T-helper 1 cell treated with Interleukin-12 subunit alpha and Interleukin-12 subunit beta and Interleukin-4 antibody, amounts not matched to agents 30 μg/mL and 1 μg/mL, for 36 hours (primary cell): ENCODE measurements at regions not wholly inside any gene's neighbourhood (a gene's known extent, or its start where the extent isn't known, plus 50 kb on each side); places are given as distances from the start of the nearest gene placed in this dataset.

Experiments used
- H3K27ac Mint-ChIP-seq: one replicate; pipeline ENCODE4 v1.8.0; 2021; ENCODE audit warnings: mild to moderate bottlenecking, mixed read lengths
- H3K27me3 Mint-ChIP-seq: one replicate; pipeline ENCODE4 v1.8.0; 2021; ENCODE audit warnings: low read depth, mixed read lengths
- H3K36me3 Mint-ChIP-seq: one replicate; pipeline ENCODE4 v1.8.0; 2021; ENCODE audit warnings: low read depth, mixed read lengths
- H3K4me1 Mint-ChIP-seq: one replicate; pipeline ENCODE4 v1.8.0; 2021; ENCODE audit warnings: low read depth, mixed read lengths
- H3K4me3 Mint-ChIP-seq: one replicate; pipeline ENCODE4 v1.8.0; 2021; ENCODE audit warnings: mild to moderate bottlenecking, moderate library complexity, mixed read lengths
- H3K9me3 Mint-ChIP-seq: one replicate; pipeline ENCODE4 v1.8.0; 2021; ENCODE audit warnings: mixed read lengths

GRCh38 chr12:115708801-115709200, 568.7 kb downstream of the MED13L start:
- Mint-ChIP-seq H3K27me3 (no peaks in the 10 kb centered on the region), H3K36me3 (no peaks in the 10 kb centered on the region), H3K9me3 (peaks cover 9% of the 10 kb centered on the region), H3K27ac (no peak overlapping the region), H3K4me1 (no peaks in the 10 kb centered on the region), H3K4me3 (no peak overlapping the region)

DNA sequence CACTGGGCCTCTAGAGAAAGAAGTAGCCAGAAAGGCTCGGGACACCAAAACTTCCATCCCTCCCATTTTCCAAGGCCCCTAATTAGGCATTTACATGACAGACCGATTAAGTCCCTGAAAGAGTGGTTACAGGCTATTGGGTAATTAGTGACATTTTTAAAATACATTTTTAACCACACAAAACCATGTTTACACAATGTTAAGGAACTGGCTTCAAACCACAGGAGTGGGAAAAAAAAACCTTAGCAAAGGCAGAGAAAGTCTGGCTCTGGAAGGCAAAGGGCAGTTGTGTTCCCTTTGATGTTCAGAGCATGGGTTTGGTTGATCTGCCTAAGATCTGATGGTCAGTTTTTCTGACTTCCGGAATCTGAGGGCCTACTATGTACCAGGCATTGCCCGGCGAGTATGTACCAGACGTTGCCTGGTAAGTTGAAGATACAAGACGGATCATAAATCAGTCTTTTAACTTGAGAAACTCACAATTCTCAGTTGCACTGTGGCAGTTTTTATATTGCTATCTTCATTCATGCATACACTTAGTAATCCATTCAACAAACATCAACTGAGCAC, 576.5 kb downstream of the MED13L start:
- Mint-ChIP-seq H3K27ac (no peak overlapping the region), H3K4me3 (no peak overlapping the region), H3K4me1 (no peaks in the 10 kb centered on the region), H3K9me3 (peaks cover 3% of the 10 kb centered on the region), H3K27me3 (no peaks in the 10 kb centered on the region), H3K36me3 (no peaks in the 10 kb centered on the region)

DNA sequence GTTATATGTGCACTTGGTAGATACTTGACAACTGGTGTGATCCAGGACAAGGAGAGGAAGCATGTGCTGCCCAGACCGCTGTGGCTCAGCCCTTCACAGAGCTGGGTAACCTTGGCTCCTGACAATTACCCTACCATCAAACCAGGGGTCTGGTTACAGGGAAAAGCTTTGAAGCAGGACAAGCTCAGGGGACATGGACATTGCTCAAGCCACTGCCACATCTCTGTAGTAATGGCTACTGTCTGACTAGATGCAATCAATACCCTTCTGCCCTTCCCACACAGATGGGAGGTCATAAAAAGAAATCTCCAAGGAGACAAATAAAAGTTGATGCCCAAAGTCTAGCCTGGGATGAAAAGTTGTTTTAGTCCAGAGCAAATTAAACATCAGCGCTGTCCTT, 577.4 kb downstream of the MED13L start:
- no peaks in the 10 kb centered on the region for H3K4me1 Mint-ChIP-seq
- no peak overlapping the region for H3K4me3 Mint-ChIP-seq
- no peaks in the 10 kb centered on the region for H3K36me3 Mint-ChIP-seq
- H3K27me3 Mint-ChIP-seq = no peaks in the 10 kb centered on the region
- H3K27ac Mint-ChIP-seq = no peak overlapping the region
- H3K9me3 Mint-ChIP-seq = no peaks in the 10 kb centered on the region

DNA sequence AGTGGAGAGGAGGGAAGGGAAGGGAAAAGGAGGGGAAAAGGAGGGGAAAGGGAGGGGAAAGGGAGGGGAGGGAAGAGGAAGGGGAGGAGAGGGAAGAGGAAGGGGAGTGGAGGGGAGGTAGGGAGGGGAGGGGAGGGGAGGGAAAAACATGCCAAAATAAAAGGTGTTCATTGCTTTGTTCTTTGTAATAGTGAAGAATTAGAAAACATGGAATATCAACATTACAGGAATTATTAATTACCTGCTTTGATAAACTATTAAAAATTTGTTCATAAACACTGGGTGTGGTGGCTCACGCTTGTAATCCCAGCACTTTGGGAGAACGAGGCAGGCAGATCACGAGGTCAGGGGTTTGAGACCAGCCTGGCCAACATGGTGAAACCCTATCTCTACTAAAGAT, 579.2 kb downstream of the MED13L start:
- Mint-ChIP-seq H3K27me3 (no peaks in the 10 kb centered on the region), H3K36me3 (no peaks in the 10 kb centered on the region), H3K4me1 (no peaks in the 10 kb centered on the region), H3K9me3 (no peaks in the 10 kb centered on the region), H3K4me3 (no peak overlapping the region), H3K27ac (no peak overlapping the region)

DNA sequence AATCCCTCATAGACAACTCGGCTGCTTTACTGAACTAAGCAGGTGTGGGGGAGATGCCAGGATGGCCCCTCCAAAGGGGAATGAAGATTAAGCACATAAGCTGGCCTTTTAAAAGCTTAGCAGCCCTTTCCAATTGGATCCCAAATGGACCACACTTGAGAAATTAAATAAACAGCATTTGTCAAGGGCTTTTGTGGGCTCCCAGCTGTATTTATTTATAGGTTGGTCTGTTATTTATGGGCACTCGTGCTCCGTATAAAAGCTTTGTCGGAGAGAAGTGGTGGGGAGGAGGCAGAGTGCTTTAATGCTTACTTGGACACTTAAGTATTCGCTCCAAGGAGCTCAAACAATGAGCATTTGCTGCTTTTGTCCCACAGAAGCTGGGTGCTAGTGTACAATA, 580.2 kb downstream of the MED13L start:
- H3K27ac Mint-ChIP-seq = no peak overlapping the region
- no peaks in the 10 kb centered on the region for H3K4me1 Mint-ChIP-seq
- H3K4me3 Mint-ChIP-seq = no peak overlapping the region
- H3K27me3 Mint-ChIP-seq = no peaks in the 10 kb centered on the region
- no peaks in the 10 kb centered on the region for H3K36me3 Mint-ChIP-seq
- no peaks in the 10 kb centered on the region for H3K9me3 Mint-ChIP-seq

- Mint-ChIP-seq H3K27me3 (no peaks in the 10 kb centered on the region), H3K9me3 (no peaks in the 10 kb centered on the region), H3K4me1 (no peaks in the 10 kb centered on the region), H3K27ac (no peak overlapping the region), H3K36me3 (no peaks in the 10 kb centered on the region), H3K4me3 (no peak overlapping the region)
Observed at GRCh38 chr12:115694564-115694963, 582.9 kb downstream of the MED13L start.

- Mint-ChIP-seq H3K27ac (no peak overlapping the region), H3K4me1 (no peaks in the 10 kb centered on the region), H3K9me3 (no peaks in the 10 kb centered on the region), H3K4me3 (no peak overlapping the region), H3K36me3 (no peaks in the 10 kb centered on the region), H3K27me3 (no peaks in the 10 kb centered on the region)
Observed at GRCh38 chr12:115693970-115694369, 583.5 kb downstream of the MED13L start.

GRCh38 chr12:115691123-115691522, 586.4 kb downstream of the MED13L start:
- Mint-ChIP-seq H3K27ac (no peak overlapping the region), H3K4me3 (no peak overlapping the region), H3K4me1 (no peaks in the 10 kb centered on the region), H3K27me3 (no peaks in the 10 kb centered on the region), H3K36me3 (no peaks in the 10 kb centered on the region), H3K9me3 (no peaks in the 10 kb centered on the region)

GRCh38 chr12:115687094-115687493, 590.4 kb downstream of the MED13L start:
- H3K4me1 Mint-ChIP-seq = no peaks in the 10 kb centered on the region
- H3K36me3 Mint-ChIP-seq = no peaks in the 10 kb centered on the region
- H3K9me3 Mint-ChIP-seq = no peaks in the 10 kb centered on the region
- no peak overlapping the region for H3K4me3 Mint-ChIP-seq
- H3K27me3 Mint-ChIP-seq = no peaks in the 10 kb centered on the region
- no peak overlapping the region for H3K27ac Mint-ChIP-seq

- Mint-ChIP-seq H3K27me3 (no peaks in the 10 kb centered on the region), H3K4me1 (no peaks in the 10 kb centered on the region), H3K4me3 (no peak overlapping the region), H3K27ac (no peak overlapping the region), H3K9me3 (no peaks in the 10 kb centered on the region), H3K36me3 (no peaks in the 10 kb centered on the region)
Observed at GRCh38 chr12:115683240-115683780, 594.2 kb downstream of the MED13L start.

- Mint-ChIP-seq H3K36me3 (no peaks in the 10 kb centered on the region), H3K4me3 (no peak overlapping the region), H3K4me1 (no peaks in the 10 kb centered on the region), H3K27ac (no peak overlapping the region), H3K27me3 (no peaks in the 10 kb centered on the region), H3K9me3 (no peaks in the 10 kb centered on the region)
Observed at GRCh38 chr12:115680967-115681366, 596.5 kb downstream of the MED13L start.

DNA sequence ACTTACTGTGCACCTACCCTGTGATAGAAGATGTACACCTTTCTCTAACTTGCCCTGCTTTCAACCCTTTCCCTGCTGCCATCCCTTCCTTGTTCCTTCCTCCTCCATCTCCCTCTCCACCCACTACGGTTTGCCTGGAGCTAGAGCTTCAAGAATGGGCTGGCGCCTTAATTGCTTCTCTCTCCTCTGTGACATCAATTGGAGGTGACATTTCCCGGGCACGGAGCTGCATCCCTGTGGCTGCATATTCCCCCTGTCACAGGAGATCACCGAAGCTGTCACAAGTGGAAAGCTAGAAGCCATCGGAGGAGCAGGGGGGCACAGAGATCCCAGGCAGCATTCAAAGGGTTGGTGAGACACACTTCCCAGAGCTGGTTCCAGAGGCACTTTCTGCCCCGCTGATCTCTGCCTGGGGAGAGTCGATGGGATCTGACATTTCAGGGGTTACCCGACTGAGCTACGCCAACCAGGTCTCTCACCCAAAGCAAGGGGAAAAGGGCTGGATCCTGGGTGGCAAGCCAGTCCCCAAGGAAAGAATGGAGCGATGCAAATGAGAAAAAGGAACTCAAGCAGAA, 604.9 kb downstream of the MED13L start:
- H3K27ac Mint-ChIP-seq = no peak overlapping the region
- H3K4me3 Mint-ChIP-seq = no peak overlapping the region

GRCh38 chr12:115672086-115672485, 605.4 kb downstream of the MED13L start:
- Mint-ChIP-seq H3K4me1 (no peaks in the 10 kb centered on the region), H3K27me3 (no peaks in the 10 kb centered on the region), H3K9me3 (no peaks in the 10 kb centered on the region), H3K27ac (no peak overlapping the region), H3K4me3 (no peak overlapping the region), H3K36me3 (no peaks in the 10 kb centered on the region)

More for the DNA sequence above, 604.9 kb downstream of the MED13L start:
- Mint-ChIP-seq H3K36me3 (no peaks in the 10 kb centered on the region), H3K4me1 (no peaks in the 10 kb centered on the region), H3K27me3 (no peaks in the 10 kb centered on the region), H3K9me3 (no peaks in the 10 kb centered on the region)

DNA sequence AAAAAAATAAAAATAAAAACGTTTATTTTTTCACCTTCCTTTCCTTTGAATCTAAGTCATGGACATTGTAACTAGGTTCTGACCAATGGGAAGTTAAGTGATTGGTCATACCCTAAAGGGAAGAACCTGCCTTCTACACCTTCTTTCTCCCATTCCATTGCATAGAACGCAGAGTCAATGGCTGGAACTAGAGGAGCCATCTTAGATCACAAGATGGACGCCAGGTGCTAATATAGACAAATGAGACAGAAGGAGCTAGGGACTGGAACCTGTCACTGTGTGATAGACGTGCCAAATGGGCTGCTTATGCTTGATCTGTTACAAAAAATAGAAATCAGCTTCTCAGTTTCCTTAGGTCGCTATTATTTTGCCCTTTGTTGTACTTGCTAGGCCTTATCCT, 606.6 kb downstream of the MED13L start:
- H3K4me3 Mint-ChIP-seq = no peak overlapping the region
- H3K27ac Mint-ChIP-seq = no peak overlapping the region
- H3K9me3 Mint-ChIP-seq = no peaks in the 10 kb centered on the region
- no peaks in the 10 kb centered on the region for H3K36me3 Mint-ChIP-seq
- no peaks in the 10 kb centered on the region for H3K27me3 Mint-ChIP-seq
- no peaks in the 10 kb centered on the region for H3K4me1 Mint-ChIP-seq

DNA sequence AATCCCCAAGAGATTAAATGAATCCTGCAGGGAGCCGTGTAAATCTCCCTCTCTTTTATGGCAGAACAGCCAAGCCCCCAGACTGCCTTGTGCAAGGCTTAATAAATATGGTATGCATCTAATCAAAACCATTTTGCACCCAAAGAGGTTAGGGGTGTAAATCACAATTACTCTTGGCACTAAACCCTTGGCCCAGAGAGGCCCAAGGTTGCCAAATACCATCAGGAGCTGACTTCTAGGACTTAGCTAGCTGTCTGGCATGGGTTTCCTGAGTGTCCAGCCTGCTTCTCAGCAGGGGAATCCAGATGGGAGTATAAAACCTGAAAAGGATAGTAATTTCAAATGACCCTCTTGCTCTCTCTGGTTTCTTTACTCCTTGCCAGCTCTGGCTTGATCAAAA, 610.4 kb downstream of the MED13L start:
- no peaks in the 10 kb centered on the region for H3K27me3 Mint-ChIP-seq
- no peaks in the 10 kb centered on the region for H3K36me3 Mint-ChIP-seq
- no peaks in the 10 kb centered on the region for H3K4me1 Mint-ChIP-seq
- H3K27ac Mint-ChIP-seq = no peak overlapping the region
- no peaks in the 10 kb centered on the region for H3K9me3 Mint-ChIP-seq
- H3K4me3 Mint-ChIP-seq = no peak overlapping the region
